Gastrocnemius medialis (tissue), 4 donors: ENCODE measurements at regions not wholly inside any gene's neighbourhood (a gene's known extent, or its start where the extent isn't known, plus 50 kb on each side); places are given as distances from the start of the nearest gene placed in this dataset.

Experiments
- ATAC-seq, 2 donors: fragments of 150-250 bp; one replicate each; pipeline ENCODE4 v1.9.1; 2016
- DNase-seq, 2 donors: peaks; one replicate each; pipeline ENCODE4 v3.0.0-alpha.2; 2019
- H3K27ac ChIP-seq, 4 donors: fragments of 200-600 bp; sonication (generic); 1 replicate in 1 of 4; 2 replicates in 3 of 4; pipeline ENCODE4 v1.5.1; 2016 to 2018; ENCODE audit warnings: mild to moderate bottlenecking in 2 of 4, moderate library complexity in 1 of 4
- H3K27me3 ChIP-seq, 3 donors: fragments of 200-600 bp; sonication (generic) in 2 of 3; 1 replicate in 1 of 3; 2 replicates in 2 of 3; pipeline versions ENCODE4 v1.5.1 to v1.6.0; 2016 to 2019; ENCODE audit warnings: mild to moderate bottlenecking in 1 of 3, moderate library complexity in 1 of 3
- H3K36me3 ChIP-seq, 2 donors: fragments of 200-600 bp; sonication (generic) in 1 of 2; one replicate each; pipeline ENCODE4 v1.5.1; 2017 to 2018
- H3K4me1 ChIP-seq, 2 donors: fragments of 200-600 bp; sonication (generic) in 1 of 2; one replicate each; pipeline ENCODE4 v1.5.1; 2016 to 2017; ENCODE audit warnings: mild to moderate bottlenecking in 2 of 2
- H3K4me3 ChIP-seq, 4 donors: fragments of 200-600 bp; sonication (generic) in 3 of 4; 1 replicate in 1 of 4; 2 replicates in 3 of 4; pipeline ENCODE4 v1.5.1; 2016 to 2019; ENCODE audit warnings: mild to moderate bottlenecking in 2 of 4
- H3K9me3 ChIP-seq, 3 donors: fragments of 200-600 bp; sonication (generic) in 2 of 3; 1 replicate in 1 of 3; 2 replicates in 2 of 3; pipeline ENCODE4 v1.5.1; 2016 to 2019
- POLR2A ChIP-seq, 2 donors: fragments of 450-650 bp; IDR thresholded peaks; one replicate each; pipeline ENCODE4 v1.6.1; 2017; ENCODE audit warnings: antibody characterized with exemption in 2 of 2, mild to moderate bottlenecking in 2 of 2, moderate library complexity in 2 of 2
- in situ Hi-C, 4 donors: fragments of 200-750 bp; cut with MboI; loops; one replicate each; pipeline versions ENCODE4 v1.15.0 to v1.8.0; 2017; ENCODE audit warnings: low sequenced_read_pairs in 4 of 4
- intact Hi-C: fragments of 100-400 bp; cut with DNase I; formaldehyde crosslinking; loops from one replicate; pipeline ENCODE4 v1.15.1; 2023; ENCODE audit warnings: low total_unique reads
- TF ChIP-seq, protein P1 (sequence below), 5 experiments: fragments of 450-650 bp in 3 of 5; fragments of 200-600 bp in 2 of 5; sonication (generic) in 2 of 5; IDR thresholded peaks in 4 of 5; conservative IDR thresholded peaks in 1 of 5; 1 replicate in 4 of 5; 2 replicates in 1 of 5; pipeline ENCODE4 v1.5.1; 2016 to 2019; ENCODE audit warnings: antibody characterized with exemption in 5 of 5, mild to moderate bottlenecking in 3 of 5, moderate library complexity in 3 of 5

- in situ Hi-C loops: no loop called here
- Histone ChIP-seq H3K27ac (no peak overlapping the region), H3K9me3 (peaks cover 3 to 7% (median 6%) of the 10 kb centered on the region in 3 donors), H3K36me3 (no peaks in the 10 kb centered on the region), H3K27me3 (peaks cover 0 to 1% (median 0%) of the 10 kb centered on the region in 3 donors), H3K4me3 (no peak overlapping the region), H3K4me1 (no peaks in the 10 kb centered on the region)
- TF ChIP-seq, protein P1, sequence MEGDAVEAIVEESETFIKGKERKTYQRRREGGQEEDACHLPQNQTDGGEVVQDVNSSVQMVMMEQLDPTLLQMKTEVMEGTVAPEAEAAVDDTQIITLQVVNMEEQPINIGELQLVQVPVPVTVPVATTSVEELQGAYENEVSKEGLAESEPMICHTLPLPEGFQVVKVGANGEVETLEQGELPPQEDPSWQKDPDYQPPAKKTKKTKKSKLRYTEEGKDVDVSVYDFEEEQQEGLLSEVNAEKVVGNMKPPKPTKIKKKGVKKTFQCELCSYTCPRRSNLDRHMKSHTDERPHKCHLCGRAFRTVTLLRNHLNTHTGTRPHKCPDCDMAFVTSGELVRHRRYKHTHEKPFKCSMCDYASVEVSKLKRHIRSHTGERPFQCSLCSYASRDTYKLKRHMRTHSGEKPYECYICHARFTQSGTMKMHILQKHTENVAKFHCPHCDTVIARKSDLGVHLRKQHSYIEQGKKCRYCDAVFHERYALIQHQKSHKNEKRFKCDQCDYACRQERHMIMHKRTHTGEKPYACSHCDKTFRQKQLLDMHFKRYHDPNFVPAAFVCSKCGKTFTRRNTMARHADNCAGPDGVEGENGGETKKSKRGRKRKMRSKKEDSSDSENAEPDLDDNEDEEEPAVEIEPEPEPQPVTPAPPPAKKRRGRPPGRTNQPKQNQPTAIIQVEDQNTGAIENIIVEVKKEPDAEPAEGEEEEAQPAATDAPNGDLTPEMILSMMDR (IDR thresholded peaks at IDR 0.05 in 4 of 5, conservative IDR thresholded peaks at IDR 0.05 in 1 of 5): no peak
- no peak for TF ChIP-seq POLR2A (IDR thresholded peaks at IDR 0.05)
- DNase-seq (no peak), ATAC-seq (no peak)
- intact Hi-C loops: no loop called here
Measured at GRCh38 chr7:157470701-157471131, 133.9 kb downstream of the DNAJB6 start.

- no peak for TF ChIP-seq POLR2A (IDR thresholded peaks at IDR 0.05)
- TF ChIP-seq, protein P1 (IDR thresholded peaks at IDR 0.05 in 4 of 5, conservative IDR thresholded peaks at IDR 0.05 in 1 of 5): no peak
- no peaks in the 10 kb centered on the region for H3K36me3 ChIP-seq
- H3K27me3 ChIP-seq: no peaks in the 10 kb centered on the region
- H3K4me1 ChIP-seq: no peaks in the 10 kb centered on the region
- peaks cover 3 to 7% (median 6%) of the 10 kb centered on the region in 3 donors for H3K9me3 ChIP-seq
- no peak overlapping the region for H3K27ac ChIP-seq
- intact Hi-C loops (no loop called here), in situ Hi-C loops (no loop called here)
- DNase-seq (no peak), ATAC-seq (no peak)
- H3K4me3 ChIP-seq: no peak overlapping the region
Measured at GRCh38 chr7:157471259-157472125, 134.7 kb downstream of the DNAJB6 start.

DNA sequence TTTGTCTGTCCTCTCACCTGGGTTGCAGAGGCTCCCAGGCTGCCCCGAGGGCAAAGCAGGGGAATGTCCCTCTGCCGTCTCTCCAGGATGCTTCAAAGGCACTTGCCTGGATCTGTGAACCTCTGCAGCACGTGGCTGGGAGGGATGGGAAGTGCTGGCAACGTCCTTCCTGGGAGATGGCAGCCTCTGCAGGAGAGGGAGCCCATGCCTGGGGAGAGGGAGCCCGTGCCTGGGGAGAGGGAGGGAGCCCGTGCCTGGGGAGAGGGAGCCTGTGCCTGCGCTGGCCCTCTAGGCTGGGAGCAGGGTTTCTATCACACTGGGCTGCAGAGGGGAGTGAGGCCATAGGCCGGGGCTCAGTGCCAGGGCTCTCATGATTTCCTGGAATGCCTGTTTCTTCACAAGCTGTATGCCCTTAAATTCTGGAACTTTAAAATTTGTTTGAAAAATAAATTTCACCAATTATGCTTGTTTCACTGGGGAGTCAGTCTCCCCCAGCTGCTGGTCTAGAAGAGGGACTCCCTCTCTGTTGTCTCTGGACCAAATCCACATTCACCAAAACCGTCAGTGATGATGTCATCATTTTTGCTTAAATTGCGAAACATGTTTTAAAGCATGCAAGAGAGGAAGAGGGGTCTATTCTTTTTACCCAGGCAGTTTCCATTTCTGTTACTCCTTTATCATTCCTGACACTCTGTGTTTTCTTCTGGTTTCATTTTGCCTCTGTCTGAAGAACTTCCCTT, 135.7 kb downstream of the DNAJB6 start:
- H3K9me3 ChIP-seq: peaks cover 3 to 7% (median 6%) of the 10 kb centered on the region in 3 donors
- no peak overlapping the region for H3K27ac ChIP-seq
- ATAC-seq (no peak), DNase-seq (no peak)
- intact Hi-C loops (no loop called here), in situ Hi-C loops (no loop called here)
- H3K4me3 ChIP-seq: no peak overlapping the region
- H3K27me3 ChIP-seq: no peaks in the 10 kb centered on the region
- TF ChIP-seq, protein P1 (IDR thresholded peaks at IDR 0.05 in 4 of 5, conservative IDR thresholded peaks at IDR 0.05 in 1 of 5): no peak
- no peak for TF ChIP-seq POLR2A (IDR thresholded peaks at IDR 0.05)
- H3K4me1 ChIP-seq: no peaks in the 10 kb centered on the region
- H3K36me3 ChIP-seq: no peaks in the 10 kb centered on the region

DNA sequence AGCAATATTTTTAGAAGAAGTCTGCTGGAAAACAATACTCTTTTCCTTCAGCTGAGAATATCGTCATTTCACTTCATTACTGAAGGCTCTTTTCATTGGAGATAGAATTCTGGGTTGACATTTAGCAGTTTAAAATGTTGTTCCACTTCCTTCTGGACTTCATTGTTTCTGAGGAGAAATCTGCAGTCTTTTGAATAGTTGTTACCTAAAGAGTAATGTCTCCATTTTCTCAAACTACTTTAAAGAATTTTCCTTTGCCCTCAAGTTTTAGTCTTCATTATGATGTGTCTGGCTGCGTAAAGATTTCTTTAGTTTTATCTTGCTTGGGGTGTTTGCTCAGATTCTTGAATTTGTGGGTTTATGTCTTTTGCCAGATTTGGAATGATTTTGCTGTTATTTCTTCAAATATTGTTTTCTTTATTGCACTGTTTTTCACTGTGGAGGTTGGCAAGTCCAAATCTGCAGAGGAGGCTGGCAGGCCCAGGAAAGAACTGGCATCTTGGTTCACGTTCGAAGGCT, 136.3 kb downstream of the DNAJB6 start:
- H3K9me3 ChIP-seq: peaks cover 3 to 7% (median 6%) of the 10 kb centered on the region in 3 donors
- intact Hi-C loops: no loop called here
- H3K4me3 ChIP-seq: no peak overlapping the region
- no peaks in the 10 kb centered on the region for H3K4me1 ChIP-seq
- no peak overlapping the region for H3K27ac ChIP-seq
- ATAC-seq: no peak
- no peak for DNase-seq
- H3K36me3 ChIP-seq: no peaks in the 10 kb centered on the region
- TF ChIP-seq POLR2A (IDR thresholded peaks at IDR 0.05): no peak
- TF ChIP-seq, protein P1 (IDR thresholded peaks at IDR 0.05 in 4 of 5, conservative IDR thresholded peaks at IDR 0.05 in 1 of 5): no peak
- no peaks in the 10 kb centered on the region for H3K27me3 ChIP-seq
- in situ Hi-C loops: no loop called here
